DMS53 (cell line): ENCODE measurements at regions not wholly inside any gene's neighbourhood (a gene's known extent, or its start where the extent isn't known, plus 50 kb on each side); places are given as distances from the start of the nearest gene placed in this dataset.

ENCODE experiments used
- DNase-seq: peaks from one replicate; lab custom pipeline; 2025; lab: John Stamatoyannopoulos, UW

DNA sequence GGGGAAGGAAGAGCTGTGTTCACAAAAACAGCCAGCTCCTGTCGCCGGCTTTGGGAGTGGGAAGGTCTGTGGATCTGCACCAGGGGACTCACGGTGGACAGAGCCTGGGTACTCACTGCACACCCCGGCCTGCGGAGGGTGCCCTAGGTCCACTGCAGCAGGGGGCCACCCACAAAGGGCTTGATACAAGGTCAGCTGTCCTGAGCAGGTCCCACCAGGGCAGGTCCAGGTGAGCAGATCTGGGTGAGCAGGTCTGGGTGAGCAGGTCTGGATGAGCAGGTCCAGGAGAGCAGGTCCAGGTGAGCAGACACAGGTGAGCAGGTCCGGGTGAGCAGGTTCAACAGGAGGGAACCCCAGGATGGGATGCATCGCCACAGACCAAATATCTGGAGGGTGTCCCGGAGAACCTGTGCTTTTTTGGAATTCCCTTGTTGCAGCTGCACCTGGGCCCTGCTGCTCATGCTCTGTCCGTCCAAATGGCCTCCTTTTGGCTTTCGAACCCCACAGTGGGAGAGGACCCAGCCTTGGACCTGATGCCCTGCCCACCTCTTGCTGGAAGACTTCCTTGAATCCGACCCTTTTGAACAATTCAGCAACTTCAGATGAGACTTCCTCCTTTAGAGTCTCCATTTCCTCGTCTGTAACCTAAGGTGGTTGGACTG lies 485.3 kb downstream of the TBC1D22A start:
- peak; percentile 12 for DNase-seq

- no peak for DNase-seq
Measured at GRCh38 chr22:47245786-47246185, 483.3 kb downstream of the TBC1D22A start.

- DNase-seq = no peak
Measured at GRCh38 chr22:47245286-47245685, 482.8 kb downstream of the TBC1D22A start.

DNA sequence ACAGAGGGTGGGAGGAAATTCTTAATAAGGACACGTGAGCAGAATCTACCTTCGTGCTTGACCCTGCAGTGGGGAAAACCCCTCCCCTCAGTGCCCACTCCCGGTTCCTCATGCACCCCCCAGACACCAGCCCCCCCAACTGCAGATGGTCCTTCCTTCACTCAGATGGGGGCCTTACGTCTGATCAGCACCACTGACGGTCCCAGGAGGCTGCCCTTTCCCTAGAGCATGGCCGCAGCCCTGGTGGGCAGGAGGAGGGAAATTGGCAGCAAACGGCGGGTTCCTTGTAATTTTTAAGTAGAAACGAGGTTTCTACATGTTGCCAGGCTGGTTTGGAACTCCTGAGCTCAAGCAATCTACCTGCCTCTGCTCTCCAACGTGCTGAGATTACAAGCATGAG lies 477.7 kb downstream of the TBC1D22A start:
- no peak for DNase-seq

DNA sequence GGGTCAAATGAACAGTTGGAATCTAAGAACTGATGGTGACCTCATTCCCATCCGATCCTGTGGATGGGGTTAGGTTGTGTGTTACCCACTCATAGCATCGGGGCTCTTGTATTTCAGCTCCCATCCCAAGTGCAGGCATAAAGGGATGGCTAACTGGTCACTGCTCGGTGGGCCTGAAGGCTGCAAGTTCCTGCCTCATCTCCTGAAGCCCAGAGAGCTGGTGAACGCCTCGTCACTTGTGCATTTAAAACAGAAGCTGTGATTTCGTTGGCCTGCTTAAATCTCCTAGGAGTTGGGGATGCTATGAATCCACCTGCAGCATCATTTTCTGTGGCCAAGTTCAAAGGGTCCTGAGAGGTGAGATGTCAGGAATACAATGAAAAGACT lies 477.0 kb downstream of the TBC1D22A start:
- DNase-seq = no peak

GRCh38 chr22:47238690-47239473 lies 476.4 kb downstream of the TBC1D22A start:
- DNase-seq = no peak

DNA sequence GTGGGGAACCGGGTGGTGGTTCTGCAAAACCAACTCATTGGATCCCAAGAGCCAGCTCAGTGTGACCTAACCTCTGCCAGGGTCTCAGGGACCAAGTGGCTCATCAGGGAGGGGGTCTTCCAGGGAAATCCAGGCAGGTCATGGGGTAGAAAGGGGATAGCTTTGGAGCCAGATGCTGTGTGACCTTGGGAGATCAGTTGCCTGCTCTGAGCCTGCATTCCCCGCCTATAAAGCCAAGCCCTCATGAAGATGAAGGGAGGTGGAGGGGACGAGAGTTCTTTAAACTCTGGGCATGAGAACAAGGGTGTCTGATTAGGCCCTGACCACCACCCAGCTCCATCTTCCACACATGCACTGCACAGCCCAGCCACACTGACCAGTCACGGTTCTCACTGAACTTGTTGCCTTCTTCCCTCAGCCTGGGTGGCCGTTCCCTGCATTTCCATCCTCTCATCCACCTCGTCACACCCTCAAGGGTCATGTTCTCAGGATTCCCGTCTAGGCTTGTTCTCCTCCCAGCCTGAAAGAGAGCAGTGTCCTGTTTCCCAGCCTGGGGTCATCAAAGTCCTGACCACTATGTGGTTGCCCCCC lies 475.5 kb downstream of the TBC1D22A start:
- DNase-seq = no peak

GRCh38 chr22:47236718-47237117 lies 474.3 kb downstream of the TBC1D22A start:
- no peak for DNase-seq

GRCh38 chr22:47236161-47236560 lies 473.7 kb downstream of the TBC1D22A start:
- no peak for DNase-seq

DNA sequence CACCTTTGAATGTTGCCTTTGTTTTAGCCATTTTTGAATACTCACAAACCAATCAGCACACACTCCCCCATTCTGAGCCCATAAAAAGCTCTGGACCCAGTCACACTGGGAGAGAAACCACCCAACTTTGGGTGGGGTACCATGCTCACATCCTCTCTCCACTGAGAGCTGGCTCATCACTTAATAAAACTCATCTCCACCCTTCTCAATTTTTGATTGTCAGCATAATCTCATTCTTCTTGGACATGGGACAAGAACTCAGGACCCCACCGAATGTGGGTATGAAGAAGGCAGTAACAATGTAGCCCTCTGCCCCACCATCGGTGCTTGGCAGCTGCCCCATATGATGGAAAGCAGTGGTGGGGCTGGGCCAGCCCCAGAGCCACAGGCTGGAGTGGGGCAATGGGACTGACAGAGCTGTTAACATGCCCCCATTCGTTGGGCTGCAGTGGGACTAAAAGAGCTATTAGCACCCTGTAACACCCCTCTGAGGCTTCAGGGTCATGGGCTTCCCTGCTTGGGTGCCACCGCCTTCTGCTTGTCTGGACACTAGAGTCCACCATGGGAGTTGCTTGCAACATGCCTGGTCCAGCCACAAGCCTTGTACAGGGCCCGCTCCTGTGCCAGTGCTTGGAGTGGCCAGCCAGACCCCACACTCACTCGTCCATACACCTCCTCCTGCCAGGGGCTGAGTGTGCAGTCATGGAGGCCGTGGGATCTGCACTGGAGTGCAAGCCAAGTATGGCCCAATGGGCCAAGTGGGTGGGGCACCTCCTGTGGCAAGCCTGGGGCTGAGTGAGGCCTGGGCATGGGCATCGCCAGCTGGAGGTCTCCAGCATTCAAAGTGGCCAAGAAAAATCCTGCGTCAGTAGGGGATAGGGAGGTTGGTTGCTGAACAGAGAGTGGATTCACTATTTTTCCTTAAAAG lies 471.1 kb downstream of the TBC1D22A start:
- no peak for DNase-seq

GRCh38 chr22:47232753-47233152 lies 470.3 kb downstream of the TBC1D22A start:
- DNase-seq = no peak

DNA sequence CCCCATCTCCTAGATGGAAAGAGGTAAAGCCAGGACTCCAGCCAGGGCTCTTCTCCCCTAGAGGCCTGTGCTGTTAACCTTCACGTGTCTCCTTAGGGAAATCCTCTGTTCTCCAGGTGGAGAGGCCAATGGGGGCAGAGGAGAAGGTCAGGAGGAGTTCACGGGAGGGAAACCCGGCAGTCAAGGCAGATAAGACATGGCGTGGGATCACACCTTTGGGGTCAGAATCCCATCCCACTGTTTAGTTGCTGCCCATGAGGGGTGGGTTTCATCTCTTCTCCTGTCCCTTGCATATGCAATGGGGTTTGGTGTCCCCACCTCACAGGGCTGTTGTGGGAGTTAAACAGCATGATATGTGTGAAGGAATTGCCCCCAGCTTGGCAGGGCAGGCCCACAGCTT lies 469.7 kb downstream of the TBC1D22A start:
- DNase-seq = no peak

DNA sequence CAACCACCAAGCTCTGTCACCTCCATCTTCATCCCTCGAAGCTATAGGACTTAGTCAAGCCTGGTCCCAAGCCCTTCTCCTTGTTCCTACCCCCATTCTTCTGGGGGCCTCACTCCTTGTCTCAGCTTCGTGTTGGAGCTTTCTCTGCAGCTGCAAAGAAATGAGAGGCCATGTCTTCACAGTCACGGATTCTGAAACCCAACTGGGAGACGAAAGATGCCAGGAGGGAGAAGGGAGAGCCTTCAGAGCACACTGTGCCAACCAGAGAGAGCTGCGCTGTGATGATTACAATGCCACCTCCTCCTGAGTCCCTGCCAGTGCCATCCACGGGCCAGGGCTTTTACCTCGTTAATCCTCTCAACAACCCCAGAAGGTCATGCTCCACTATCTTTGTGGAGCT lies 469.3 kb downstream of the TBC1D22A start:
- no peak for DNase-seq

- no peak for DNase-seq
Measured at GRCh38 chr22:47230741-47231140, 468.3 kb downstream of the TBC1D22A start.

DNA sequence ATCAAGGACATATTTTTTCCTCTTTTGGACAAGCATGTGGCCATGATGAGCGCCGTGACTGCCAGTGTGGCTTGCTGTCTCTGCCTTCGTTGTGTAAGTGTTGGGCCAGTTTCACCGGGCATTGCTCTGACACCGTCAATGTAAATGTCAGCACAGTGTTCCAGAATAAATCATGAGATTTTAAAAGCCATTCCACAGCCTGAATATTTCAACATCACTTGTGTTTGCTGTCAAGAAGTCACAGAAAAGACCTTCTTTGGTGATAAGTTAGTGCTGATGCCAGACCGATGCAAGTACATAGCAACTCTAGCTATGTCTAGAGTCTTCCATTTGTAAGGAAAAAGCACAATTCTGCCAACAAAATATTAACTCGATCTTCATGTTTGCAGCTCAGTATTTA lies 467.8 kb downstream of the TBC1D22A start:
- no peak for DNase-seq

DNA sequence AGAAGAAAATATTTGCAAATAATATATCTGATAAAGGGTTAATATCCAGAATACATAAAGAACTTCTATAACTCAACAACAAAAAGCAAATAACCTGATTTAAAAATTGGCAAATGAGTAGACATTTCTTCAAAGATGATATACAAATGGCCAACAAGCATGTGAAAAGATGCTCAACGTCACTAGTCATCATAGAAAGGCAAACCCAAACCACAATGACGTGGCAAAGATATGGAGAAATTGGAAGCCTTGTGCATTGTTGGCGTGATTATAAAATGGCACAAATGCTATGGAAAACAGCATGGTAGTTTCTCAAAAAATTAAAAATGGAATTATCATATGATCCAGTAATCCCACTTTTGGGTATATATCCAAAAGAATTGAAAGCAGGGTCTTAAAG lies 466.3 kb downstream of the TBC1D22A start:
- DNase-seq = no peak

DNA sequence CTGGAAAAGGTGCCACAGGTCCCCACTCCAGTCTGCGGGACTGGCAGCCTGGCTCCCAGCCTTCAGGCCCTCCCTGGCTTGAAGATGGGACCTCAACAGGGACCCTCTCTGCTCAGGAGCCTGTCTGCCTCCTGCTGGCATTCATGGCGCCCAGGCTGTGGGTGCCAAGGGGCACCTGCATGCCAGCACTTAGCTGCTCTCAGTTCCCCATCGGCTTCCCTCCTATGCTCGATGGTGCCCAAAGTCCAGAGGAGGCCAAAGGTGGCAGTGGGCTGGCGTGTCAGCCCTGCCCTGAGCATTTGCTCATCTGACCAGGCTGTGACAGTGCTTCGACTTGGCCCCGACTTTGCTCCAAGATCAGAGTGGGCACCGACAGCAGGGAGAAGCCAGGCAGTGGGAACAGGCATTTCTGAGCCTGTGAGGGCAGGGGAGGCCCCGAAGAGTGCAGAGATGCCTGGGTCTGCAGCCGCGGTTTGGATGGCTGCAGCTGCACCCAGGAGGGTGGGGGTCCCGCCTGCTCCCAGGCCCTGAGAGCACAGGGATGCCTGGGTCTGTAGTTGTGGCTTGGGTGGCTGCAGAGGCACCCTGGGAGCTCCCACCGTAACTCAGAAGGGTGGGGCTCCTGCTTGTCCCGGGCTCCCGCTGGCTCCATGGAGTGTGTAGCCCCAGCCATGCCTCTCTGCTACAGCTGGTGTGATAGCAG lies 463.6 kb downstream of the TBC1D22A start:
- no peak for DNase-seq

GRCh38 chr22:47225080-47225930 lies 462.9 kb downstream of the TBC1D22A start:
- DNase-seq = no peak
